ENCODE measurements at regions not wholly inside any gene's neighbourhood (a gene's known extent, or its start where the extent isn't known, plus 50 kb on each side); places are given as distances from the start of the nearest gene placed in this dataset.

DNA sequence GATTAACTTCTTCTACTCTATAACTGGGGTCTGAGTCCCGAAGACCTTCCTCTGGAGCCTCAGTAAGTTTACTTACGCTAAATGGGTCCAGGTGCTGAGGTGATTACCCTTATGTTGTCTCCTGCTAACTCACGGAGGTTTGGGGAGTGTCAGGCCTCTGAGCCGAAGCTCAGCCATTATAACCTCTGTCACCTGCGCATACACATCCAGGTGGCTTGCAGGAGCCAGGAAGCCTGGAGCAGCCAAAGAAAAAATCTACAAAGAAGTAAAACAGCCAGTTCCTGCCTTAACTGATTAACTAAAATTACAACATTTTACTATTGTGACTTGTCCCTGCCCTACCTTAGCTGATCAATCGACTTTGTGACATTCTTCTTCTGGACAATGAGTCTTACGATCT is 350.7 kb downstream of the GLRX3 start:
- no peak for DNase-seq

DNA sequence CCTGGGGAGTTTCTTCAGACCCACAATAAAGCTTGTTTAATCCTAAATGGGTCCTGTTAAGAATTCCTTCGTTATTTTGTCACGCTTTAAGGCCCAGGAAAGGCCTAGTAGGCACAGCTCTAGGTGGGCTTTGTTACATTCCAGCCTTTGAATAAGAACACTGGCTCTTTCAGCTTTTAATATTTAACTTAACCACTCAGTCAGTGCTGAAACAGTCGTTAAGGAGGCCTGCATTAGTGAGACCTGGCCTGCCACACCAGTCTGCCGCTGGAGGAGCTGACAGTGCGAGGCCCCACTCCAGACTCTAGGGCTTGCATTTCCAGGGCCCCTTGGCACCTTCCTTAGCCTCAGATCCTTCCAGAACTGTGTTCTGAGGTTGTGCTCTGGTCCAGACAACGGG is 351.4 kb downstream of the GLRX3 start:
- DNase-seq, result no peak

DNA sequence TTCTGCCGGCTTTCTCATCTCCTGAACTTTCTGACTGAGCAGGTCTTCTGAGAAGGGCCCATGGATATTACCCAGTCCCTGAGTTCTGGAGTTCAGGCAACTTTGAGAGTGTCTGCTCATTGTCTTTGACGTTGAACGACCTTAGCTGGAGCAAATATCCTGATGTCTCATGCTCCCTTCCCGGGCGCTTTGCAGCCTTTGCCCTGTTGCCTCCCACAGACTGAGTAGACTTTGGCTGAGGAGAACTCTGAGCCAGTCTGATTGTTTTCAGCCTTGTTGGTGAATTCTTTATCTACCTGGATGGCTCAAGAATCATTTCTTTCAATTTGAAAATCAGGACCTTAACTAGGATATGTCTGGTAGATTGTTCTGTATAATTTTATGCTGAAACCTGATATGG is 353.7 kb downstream of the GLRX3 start:
- DNase-seq, result no peak

DNA sequence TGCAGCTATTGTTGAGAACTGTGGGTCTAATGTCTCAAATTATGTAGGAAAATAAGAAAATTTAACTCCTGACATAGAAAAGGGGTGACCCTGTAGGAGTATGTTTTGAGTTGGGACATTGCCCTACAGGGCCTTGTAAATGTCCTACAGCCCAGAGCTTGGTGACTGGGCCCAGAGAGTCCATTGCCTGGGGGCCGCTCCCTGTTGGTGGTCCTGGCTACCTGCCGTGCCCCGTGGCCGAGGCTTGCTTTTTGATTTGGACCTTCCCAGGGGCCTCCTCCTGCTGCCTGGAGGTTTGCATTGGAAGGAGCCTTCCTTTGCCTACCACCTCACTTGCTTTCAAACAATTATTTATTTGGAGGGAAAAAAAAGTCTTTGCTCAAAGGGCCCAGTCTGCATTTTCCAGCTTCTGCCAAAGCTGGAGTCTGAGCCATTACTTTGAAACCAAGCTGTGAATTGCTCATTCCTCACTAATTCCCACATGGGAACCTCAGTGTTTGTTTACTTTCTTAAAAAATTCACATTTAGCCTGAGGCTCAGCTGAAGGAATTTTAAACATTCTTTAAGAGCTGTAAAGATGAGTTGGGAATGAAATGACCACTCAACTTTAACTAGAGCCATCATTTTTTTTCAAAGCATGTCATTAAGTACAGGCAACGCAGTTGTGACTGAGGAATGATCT is 355.0 kb downstream of the GLRX3 start:
- no peak for DNase-seq

DNA sequence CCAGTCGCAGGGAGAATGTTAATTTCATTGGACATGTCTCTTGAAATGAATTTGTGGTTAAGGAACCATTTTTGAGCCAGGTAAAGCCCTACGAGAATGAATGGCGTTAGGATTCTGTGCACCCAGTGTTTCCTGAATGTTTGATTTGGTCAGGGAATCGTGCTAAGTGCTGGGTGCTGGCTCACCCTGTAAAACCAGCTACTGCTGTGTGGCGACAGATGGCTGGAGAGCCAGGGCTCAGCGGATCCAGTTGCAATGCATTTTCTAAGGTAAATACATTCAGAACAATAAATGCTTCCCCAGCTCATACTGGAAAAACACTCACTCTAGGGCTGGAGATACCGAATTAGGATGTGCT is 355.5 kb downstream of the GLRX3 start:
- DNase-seq, result no peak

DNA sequence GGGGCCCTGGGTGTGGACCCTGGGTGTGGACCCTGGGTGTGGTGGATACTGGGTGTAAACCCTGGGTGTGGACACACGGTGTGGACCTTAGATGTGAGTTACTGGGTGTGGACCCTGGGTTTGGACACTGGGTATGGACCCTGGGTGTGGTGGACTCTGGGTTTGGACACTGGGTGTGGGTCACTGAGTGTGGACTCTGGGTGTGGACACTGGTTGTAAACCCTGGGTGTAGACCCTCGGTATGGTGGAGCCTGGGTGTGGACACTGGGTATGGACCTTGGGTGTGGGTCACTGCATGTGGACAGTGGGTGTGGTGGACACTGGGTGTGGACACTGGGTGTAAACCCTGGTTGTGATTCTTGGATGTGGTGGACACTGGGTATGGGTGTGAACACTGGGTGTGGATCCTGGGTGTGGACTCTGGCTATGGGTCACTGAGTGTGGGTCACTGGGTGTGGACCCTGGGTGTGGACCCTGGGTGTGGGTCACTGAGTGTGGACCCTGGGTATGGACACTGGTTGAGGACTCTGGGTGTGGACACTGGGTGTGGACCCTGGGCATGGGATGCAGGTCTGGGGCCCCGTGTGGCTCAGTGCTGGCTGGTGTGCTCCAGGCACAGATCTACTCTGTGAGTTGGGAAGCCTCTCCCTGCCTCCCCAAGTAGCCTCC is 356.2 kb downstream of the GLRX3 start:
- DNase-seq, result no peak

DNA sequence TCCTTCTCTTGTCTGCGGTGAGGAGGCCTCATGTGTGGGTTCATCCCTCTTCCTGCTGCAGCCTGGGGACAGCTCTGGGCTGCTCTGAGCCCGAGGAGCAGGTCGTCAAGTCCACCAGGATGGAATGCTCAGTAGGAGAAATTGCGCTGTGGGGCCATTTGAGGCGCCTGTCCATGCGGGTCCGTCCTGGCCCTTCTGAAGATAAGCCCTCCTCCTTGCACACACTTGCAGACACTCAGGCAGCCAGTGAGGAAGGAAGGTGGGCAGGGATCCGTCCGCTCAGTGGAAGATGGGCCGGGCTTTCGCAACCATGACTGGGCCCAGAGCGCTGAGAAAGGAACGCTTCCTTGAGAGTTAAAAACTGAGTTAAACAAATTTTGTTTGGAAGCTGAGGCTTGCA is 356.8 kb downstream of the GLRX3 start:
- DNase-seq, result no peak

DNA sequence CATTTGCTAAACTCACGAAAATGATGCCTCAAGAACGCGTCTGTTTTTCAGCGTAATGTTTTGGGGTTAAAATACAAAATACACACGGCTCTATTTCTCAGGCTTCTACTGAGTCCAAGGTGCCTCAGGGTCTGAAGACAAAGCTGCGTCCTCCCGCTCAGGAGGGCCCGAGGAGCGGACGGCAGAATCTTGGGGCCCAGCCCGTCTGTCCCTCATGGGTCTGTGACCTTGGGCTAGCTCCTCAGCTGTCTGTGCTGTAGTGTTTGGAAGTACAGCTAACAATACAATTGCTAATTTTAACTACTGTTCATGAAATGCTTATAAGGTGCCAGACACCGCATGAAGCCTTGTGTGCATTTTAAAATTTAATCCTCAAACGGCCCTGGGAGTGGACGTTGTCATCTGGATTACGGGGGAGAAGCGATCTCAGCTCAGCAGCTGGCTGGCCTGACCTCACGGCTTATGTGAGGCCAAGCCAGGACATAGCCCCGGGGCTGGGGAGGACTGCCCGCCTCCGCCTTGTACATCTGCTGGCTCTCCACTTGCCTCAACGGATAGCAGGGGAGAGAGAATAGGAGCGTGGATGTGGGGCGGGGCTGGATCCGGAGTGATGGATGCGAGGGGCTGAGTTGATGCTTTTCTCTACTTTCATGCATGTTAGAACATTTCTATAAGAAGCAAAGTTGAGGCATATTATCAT is 357.4 kb downstream of the GLRX3 start:
- DNase-seq, result no peak

DNA sequence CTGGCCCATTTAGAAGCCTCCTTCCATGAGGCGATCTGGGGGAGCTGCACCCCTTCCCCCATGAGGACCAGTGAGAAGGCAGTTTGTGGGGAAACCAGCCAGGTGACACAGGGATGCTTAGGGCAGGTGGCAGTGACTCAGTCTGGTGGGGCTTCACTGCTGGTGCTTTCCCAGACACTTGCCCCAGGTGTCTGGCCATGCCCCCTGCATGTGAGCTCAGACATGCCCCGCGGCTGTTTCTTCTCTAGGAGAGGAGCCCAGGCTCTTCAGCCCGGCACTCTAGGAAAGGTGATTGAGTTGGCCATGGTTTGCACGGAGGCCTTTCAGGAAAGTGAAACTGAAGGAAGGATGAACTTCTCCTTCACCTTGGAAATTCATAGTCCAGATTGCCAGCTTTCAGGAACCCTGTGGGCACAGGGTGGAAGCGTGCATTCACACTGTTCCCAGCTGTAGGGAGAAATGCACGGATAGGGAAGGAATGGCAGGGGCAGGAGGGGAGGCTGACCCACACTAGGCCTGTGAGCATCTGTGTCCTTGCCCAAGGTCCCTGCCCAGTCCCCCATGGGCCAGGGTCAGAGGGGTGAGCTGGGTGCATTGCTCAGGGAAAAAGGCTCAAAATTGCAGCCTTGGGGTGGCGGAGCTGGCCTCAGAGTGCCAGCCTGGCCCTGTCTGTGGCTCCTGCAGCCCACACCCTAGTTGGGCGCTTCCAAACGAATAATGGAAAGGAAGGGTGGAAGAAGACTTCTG is 359.1 kb downstream of the GLRX3 start:
- DNase-seq, result no peak

DNA sequence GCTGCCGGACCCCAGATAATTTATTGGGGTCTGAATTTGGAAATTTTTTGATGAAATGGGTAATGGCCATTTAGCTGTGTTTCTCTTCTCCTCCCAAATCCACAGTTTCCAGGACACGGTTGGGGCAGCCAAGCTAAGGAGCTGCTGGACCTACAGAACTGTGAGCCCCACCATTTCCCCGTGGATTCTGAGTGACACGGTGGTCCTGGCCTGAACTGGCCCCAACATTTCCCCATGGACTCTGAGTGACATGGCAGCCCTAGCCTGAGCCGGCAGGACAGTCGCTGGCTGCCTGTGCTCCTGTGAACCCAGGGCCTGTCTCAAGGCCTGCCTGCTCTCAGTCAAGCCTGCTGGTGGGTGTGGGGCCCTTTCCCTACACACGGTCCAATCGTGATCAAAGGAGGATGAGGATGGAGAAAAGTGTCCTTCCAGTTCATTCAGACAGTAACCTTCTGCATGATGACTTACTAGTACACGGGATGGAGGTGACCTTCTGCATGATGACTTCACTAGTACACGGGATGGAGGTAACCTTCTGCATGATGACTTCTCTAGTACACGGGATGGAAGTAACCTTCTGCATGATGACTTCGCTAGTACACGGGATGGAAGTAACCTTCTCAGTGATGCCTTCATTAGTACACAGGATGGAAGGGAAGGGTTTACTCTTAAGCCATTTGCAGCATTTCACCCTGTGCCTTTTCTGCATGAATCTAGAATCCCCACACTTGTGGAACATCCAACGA is 359.9 kb downstream of the GLRX3 start:
- no peak for DNase-seq

DNA sequence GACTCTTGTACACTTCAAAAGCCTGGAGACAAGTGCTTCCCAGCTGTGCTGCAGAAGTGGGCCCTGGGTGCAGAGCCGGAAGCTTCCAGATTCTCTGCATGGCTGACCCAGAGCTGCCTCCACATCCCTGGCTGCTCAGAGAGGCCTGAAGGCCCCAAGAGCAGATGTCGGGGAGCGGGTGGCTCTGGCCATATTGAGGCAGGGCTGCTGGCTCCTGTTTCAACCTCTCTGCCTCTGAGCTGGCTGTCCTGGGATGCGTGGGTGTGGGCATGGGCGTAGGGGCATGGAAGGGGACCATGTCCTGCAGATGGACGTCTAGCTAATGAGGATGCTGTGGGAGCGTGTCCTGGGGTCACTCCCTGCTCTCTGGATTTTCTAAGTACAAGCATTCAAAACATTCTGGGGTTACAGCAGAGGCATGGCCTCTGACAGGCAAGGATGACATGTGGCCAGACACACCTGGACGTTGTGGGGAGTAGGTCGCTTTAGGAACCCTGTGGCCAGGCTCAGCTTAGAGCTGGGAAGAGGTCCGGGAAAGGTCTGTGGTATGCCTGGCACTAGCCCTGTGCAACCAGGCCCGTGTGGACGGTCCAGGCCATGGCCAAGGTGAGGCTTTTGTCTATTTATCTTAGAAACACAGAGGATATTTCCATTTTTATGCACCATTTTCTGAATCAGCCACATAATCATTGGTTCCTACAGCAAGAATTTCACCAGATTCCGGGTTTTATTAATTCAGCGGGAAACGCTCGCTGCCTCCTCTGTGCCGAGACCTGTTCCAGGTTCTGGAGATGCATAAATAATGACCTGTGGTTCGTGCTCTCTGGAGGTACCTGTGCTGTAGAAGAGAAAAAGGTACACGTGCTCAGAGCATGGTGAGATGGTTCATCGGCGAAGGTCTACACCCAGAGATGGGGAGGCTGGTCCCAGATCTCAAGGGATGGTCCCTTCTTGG is 361.1 kb downstream of the GLRX3 start:
- DNase-seq, result no peak

DNA sequence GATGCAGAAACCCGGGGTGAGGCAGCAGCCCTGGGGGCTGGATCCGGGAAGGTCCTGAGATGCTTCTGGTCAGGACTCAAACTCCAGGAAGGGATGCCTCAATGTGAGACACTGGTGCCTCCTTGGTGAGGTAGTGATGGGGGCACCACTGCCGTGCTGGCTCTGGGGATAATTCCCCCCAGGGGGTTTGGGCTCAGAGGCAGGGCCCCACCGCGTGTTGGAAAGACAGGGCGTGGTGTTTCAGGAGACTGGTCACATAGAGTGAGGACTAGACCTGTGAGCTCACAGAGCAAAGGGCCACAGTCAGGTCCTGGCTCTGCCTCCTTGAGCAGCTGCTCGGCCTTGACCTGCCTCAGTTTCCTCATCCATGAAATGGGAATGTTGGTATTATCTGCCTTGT is 361.9 kb downstream of the GLRX3 start:
- DNase-seq, result no peak

DNA sequence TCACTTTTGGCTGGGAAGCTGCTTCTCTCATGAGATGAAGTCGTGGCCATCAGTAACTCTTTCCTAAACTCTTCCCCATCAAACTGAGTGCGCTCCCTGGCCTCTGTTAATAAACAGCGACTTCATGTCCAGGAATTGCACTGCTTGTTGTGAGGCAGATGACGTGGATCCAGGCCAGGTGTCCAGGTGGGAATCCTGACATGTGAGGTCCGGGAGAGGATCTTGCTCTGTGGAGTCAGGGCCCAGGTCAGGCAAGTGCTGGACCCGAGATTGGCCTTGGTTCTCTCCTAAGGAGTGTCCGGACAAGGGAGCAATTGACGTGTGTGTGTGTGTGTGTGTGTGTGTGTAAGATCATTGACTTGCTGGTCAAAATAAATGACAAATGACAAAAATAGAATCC is 362.7 kb downstream of the GLRX3 start:
- no peak for DNase-seq

DNA sequence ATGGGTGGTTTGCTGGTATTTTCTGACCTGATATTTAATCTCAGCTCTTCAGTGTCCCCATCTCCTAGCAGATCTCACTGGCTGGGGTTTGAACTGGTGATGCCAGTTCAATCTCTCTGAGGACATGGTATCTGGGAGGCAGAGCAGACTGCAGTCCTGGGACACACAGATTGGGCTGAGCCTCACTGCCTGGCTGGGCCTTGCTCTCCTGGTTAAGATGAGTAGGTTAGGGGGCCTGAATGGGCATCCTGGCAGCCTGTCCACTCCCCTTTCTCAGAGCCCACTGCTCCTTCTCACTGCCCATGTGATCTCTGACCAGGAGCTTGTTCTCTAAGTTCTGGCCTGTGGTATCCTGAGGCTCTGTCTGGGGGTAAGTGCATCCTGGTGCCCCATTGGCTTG is 363.4 kb downstream of the GLRX3 start:
- no peak for DNase-seq

DNA sequence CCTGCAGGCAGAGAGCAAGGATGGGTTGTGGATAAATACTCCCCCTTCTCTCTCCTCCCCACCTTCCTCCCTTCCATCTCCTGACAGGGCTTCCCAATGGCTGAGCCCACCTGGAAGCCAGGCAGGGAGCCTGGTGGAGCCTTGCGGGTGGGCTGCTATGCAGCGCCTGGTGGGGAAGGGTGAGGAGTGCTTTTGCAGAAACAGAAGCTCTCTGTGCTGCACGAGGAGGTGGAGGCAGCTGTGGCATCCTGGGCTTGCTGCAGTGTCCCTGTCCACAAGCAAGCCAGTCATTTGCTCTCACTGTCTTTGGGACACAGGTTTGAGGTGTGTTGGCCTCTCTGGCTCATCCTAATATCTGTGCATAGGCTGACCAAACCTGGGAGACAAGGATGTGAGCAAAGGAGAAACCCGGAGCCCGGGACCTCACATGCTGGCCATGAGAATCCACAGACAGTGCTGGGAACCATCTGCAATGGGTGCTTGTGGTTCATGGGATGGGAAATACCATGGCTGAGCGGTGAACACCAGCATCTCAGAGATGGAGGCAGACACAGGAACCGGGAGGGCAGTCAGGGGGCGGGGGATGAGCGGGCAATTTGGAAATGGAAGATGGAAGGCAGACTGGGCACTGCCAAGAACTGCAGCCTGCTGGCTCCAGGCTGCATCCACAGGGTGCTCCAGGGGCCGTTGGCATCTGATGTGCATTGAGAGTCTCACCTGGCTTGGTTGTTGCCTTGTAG is 364.2 kb downstream of the GLRX3 start:
- no peak for DNase-seq

DNA sequence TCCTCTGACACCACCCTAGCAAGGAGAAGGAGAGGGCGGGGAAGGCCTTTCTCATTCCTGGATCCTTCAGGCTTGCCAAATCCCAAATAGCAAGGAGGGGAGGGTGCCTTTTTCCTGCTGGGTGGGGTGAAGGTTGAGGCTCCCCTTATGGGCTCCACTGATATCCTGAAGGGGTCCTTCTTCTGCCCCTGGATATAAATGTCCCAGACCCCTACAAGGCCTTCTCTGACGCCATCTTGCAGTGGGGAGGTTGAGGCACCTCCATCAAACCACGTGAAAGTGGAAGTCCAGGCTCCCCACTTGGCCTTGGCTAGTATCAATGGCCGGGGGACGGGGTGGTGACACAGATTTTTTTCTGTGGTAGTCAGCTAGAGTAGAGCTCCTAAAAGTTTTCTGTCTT is 371.3 kb downstream of the GLRX3 start:
- no peak for DNase-seq

DNA sequence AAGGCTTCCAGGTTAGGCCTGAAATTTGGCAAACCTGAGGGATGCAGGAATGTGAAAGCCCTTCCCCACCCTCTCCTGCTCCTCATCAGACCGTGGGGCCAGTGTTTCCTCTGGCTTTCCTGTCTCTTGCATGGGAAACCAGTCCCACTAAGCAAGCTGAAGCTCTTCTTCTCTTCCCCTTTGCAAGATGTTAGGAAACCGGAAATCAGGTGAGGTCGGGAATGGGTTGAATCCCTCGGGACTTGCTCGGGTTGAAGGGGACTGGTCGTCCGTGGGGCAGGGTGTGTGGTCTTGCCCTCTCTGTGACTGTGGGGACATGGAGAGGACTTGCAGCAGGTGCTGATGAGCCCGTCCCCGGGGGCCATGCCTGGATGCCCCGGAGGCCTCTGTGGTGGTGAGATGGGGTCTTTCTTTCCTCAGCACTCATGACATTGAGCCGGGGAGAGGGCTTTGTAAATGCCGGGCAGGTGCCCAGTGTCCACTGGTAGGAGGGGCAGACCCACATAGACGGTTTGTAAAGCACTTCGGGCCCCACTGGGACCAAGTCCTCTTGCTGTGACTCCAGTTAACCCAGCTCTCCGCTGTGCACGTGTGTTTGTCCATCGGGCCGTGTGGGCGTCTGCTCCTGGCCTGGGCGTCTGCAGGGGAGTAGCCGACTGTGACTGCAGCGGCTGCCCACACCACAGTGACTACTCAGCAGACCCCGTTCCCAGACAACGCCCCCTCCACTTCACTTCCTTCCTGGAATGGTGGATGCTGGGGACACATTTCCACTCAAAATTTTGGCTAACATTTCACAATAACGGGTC is 373.9 kb downstream of the GLRX3 start:
- no peak for DNase-seq

DNA sequence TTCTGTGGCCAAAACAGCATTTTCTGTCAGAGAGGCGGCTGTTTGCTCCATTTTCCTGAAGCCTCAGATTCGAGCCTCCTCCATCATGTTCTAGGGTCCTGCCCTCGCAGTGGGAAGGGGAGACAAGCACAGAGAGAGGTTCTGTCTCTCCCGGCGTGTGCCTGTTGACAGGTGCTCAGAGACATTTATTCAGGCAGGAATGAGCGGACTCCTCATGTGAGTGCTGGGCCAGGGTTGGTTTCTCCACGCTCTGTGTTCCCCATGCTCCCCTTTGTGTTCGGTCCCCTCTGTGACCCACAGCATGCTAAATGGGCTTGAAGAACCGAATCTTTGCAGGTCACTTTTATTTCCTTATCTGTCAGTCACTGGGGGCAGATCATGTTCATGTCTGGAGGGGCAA is 374.6 kb downstream of the GLRX3 start:
- DNase-seq, result no peak

DNA sequence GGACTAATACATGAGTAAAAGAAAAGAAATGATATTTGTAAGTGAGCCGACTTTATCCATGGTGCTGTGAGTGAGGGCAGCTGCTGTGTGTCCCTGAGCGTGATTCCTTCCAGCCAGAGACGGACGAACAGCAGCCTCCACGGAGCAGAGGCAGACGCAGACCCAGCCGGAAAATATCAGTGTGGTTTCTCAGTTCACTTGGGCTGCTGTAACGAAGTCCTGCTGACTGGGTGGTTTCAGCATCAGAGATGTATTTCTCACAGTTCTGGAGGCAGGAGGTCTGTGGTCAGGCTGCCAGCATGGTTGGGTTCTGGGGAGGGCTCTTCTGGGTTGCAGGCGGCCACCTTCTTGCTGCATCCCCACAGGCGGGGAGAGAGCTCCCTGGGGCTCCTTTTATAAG is 375.6 kb downstream of the GLRX3 start:
- DNase-seq, result no peak

DNA sequence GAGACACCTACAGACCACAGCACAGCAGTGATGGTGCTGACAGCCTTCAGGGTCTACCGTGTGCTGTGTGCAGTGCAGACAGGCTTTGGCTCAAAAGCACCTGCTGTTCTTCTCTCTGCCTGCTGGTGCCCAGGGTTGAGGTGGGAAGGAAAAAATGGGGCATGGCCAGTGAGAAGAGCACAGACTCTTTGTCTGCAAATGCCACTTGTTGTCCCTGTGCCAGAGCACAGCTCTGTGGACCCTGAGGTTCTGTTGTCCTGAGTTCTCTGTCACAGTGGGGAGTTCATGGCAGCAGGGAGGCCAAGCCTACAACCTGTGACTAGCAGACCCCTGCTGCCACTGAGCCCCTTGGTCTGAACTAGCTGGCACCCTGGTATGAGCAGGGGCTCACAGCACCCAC is 376.7 kb downstream of the GLRX3 start:
- no peak for DNase-seq
